NCI-H446 (cell line): ENCODE measurements at regions not wholly inside any gene's neighbourhood (a gene's known extent, or its start where the extent isn't known, plus 50 kb on each side); places are given as distances from the start of the nearest gene placed in this dataset.

ENCODE experiments used
- DNase-seq, 2 experiments: peaks; one replicate each; lab custom pipeline; 2025; lab: John Stamatoyannopoulos, UW

DNA sequence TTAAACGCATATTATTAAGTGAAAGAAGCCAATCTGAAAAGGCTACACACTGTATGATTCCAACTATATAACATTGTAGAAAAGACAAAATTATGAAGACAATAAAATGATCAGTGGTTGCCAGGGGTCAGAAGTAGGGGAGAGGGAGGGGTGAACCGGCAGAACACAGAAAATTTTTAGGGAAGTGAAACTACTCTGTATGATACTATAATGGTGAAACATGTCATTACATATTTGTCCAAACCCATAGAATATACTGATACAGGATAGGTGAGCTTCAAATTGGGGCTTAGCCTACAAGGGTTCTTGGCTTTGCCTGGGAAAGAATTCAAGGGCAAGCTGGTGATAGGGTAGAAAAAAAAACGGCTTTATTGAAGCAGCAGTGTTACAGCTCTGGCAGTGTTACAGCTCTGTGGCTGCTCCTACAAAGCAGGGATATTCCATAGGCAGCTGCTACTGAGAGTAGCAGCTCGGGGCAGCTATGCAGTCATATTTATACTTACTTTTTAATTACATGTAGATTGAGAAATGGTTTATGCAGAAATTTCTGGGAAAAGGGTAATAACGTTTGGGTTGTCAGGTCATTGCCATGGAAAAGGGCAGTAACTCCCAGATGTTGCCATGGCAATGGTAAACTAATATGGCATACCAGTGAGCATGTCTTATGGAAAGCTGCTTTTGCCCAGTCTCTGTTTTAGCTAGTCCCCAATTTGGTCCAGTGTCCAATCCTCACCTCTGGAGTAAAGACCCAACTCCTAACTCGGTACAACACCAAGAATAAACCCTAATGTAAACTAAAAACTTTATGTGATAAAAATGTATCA lies 125.1 kb upstream of the SLC25A36 start:
- no peak for DNase-seq

DNA sequence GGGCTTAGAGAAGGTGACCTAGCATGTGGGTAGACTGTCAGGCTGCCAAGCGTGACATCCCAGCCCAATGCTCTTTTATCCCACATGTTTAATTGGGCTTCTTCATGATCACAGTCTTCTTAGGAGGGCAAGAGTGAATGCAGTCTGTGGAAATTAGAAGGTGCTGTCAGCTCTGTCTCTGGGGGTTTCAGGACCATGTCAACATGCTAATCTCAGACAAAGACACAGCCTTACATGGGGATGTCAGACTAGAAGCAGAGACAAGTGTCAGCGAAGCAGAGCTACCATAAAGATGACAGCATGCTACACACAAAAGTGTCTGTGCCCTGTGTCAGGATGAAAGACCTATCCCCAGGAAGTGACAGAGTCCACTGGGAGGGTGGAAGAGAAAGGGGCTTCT lies 120.1 kb upstream of the SLC25A36 start:
- no peak for DNase-seq

DNA sequence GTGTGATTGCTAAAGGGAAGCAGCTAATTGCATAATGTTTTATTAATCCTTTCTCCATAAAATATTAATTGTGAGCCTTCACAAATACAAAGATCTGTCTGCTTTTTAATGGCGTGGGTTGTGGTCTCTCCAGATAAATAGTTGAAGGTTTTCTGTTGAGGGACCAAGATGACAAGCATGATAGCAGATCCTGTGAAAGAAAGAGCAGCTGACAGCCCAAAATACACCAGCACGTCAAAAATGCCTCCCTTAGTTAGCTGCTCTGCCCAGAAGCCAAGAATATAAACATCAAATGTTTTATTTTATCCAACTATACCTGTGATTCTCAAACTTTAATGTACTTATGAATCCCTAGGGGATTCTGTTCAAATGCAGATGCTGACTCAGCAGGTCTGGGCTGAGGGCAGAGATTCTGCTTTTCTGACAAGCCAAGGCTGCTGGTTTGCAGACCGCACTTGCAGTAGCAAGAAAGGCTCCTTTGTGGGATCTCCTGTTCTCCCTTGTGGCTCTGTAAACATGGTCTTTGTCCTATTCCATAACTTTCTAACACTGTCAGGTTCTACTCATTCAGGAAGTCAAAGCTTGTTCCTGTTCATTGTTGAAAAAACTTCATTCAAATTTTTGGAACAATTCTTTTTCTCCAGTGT lies 119.1 kb upstream of the SLC25A36 start:
- no peak for DNase-seq

DNA sequence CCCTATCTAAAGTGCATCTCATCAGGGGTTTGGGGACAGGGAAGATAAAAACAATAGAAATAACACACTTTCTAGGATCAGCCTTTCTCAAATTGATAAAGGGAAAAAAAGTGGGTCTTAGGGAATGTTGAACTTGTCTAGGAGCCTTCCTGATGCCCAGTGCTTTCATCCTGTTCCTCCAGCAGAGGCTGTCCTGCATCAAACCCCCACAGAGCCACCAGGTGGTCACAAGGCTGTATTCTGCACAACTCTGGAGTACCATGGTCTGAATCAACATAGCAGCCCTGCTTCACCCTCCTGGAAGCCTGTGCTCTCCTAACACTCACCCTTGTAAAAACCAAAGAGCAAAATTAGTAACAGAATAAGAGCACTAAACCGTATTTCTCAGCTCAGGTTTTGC lies 118.5 kb upstream of the SLC25A36 start:
- DNase-seq, result no peak

DNA sequence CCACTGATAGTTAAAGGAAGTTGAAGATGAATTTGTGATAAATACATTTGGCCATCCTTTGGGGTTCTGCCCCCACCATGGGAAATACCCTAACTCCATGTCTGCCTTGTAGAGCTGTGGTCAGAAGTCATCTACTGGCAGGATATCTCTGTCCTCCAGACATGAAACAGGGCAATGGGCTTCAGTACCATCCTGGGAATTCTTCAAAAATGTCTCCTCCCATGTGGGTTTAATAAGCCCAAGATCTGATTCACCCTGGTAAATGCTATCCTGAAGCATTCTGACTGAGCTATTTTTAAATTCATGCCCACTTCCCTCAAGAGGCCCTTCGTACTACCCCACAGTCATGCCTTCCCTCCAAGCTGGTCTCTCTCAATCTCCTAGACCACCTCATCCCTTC lies 113.7 kb upstream of the SLC25A36 start:
- DNase-seq, result no peak

DNA sequence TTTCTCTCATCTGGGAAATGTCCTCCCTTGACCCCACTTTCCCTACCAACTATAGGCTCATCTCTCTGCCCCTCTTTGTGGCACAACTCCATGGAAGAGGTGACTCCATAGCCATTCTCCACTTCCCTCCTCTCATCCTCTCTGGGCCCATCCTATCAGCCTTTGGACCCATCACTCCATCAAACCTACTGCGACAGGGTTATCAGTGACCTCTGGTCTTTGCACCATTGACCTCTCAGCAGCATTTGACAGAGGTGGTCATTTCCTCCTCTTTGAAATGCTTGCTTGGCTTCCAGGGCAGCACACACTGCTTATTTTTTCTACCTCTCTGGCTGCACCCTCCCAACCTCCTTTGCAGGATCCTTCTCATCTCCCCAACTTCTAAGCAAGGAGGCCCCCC lies 113.1 kb upstream of the SLC25A36 start:
- DNase-seq, result no peak

DNA sequence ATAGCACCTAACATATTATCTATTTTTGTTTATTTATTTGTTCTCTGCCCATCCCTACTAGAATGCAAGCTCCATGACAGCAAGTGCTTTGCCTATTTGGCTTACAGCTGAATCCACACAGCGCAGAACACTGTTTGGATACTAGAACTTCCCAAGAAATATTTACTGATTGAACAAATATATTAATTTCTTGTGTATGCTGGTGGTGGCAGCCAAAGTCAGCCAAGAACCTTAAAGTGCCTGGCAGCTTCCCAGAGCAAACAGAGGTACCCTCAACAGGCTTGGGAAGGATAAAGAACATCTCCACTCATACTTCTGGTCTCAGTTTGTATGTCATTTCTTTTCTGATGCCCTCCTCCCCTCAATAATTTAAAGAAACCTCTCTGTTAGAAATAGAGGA lies 111.8 kb upstream of the SLC25A36 start:
- DNase-seq, result no peak

DNA sequence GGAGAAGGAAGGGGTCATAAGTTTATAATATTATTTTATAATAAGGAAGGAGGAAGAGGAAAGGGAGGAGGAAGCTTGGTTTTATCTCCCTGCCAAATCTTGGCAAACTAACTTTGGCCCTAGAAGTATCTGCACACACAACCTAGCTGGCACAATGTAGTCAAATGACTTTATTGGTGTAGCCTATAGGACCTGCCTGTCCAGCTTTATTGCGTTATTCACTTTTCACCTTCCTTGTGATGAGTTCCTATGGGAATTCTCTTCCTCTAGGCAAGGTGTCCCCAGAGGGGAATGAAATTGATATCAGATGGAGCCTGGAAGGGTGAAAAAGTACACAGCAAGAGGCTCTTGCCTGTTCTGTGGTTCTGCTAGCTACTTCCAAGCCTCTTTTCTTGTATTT lies 111.2 kb upstream of the SLC25A36 start:
- no peak for DNase-seq

DNA sequence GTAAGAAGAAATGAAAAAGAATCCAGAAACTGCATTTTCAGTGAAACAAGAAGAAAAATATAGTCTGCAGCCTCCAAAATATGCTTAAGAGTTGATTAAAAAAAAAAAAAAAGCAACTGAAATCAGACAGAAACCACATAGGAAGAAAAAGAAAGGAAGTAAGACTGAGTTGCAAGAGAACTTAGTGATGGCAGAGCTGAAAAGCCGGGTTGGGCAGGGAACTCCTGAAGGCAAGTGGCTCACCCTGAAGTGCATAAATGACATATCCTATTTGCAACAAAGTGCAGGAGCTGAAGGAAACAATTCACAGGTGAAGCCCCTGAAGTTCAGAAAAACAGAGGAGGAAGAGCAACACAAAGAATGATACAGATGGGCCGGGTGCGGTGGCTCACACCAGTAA lies 108.8 kb upstream of the SLC25A36 start:
- DNase-seq, result no peak

DNA sequence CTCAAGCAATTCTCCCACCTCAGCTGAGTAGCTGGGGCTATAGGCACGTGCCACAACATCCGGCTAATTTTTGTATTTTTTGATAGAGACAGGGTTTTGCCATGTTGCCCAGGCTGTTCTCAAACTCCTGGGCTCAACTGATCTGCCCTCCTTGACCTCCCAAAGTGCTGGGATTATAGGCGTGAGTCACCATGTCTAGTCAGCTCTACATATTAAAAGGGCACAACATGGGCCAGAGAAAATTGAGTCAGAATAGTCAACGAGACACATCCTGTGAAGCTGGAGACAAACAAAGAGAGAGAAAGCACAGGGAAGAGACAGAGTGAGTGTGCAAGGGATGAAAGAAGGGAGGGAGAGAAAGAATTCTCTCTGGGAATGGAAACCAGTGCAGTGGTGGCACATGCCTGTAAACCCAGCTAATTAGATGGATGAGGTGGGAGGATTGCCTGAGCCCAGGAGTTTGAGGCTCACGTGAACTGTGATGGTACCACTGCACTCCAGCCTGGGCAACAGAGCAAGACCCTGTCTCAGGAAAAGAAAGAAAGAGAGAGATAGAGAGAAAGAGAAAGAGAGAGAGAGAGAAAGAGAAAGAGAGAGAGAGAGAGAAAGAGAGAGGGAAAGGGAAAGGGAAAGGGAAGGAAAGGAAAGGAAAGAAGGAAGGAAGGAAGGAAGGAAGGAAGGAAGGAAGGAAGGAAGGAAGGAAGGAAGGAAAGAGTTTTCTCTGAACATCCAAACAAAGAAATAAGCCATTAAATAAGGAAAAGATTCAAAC lies 107.2 kb upstream of the SLC25A36 start:
- DNase-seq, result no peak

DNA sequence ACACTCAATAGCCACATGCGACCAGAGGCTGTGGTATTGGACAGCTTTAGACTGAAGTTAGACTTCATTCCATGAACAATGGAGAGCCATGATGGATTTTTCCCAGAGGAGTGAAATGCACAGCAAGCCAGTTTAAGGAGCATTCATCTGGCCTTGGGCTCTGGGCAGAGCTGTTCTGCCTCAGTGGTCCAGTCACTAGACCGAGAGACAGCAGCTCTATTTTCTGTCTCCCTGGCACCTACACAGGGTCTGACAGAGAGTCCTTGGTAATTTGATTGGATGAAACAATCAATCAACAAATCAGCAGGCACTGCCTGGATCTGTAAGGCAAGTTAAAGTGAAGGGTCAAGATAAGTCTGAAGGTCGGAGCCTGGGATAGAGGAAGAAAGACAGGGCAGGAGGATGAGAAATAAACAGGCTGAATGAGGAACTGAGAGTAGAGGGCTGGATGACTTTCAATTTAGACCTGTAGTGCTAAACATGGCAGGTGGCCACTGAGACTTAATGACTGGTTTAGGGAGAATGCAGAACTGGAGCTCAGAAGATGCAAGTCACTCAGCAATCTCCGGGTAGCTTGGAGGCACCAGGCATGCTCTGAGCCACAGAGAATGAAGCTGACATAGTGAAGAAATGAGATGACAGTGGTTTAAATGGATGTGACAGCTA lies 98.5 kb upstream of the SLC25A36 start:
- no peak for DNase-seq

DNA sequence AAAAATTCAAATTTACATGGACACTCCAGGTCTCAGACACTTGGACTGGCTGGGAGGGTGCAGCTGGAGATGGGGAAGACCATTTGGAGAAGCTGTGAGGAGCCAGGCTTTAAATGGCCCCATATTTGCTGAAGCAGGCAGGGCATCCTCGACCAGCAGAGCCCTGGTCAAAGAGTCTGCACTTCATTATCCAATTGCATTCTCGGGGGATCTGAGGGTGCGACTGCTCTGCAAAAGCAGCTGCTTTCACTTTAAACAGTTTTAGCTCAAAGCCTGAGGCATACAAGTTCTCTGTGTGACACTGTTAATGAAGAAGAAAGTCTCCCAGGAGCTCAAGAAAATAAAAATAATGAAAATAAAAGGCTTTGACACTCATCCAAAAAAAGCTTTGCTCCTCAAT lies 98.0 kb upstream of the SLC25A36 start:
- no peak for DNase-seq

DNA sequence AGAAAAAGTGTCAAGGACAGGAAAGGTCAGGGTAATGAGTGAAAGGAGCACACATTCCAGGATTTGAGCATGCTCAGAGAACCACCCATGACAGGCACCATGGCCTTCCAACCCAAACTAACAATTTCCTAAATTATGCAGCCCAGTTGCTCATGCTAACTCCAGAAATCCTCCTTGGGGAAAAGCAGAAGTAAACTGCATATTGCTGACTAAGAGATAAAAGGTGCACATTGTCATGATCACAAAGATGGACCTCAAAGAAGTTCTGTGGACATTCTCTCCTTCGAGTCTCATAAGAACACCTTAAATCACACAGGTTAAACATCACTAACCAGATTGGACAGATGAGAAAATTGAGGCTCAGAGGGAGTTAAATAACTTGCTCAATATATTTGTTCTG lies 97.6 kb upstream of the SLC25A36 start:
- no peak for DNase-seq

DNA sequence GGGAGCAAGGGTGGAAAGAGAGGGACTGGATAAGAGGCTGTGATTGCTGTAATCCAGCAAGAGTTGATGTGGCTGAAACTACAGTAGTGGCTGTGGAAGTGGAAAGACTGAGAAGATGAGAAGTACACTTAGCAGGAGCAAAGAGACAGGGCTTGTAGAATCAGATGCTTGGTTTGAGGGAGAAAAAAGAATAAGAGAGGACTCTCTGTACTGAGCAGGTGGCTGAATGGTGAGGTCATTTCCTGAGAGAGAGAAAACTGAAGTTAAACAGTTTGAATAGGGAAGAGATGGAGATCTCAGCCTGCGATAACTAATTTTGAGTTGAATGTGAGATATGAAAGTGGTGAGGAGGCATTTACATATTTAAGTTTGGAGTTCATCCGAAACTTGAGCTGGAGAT lies 95.8 kb upstream of the SLC25A36 start:
- DNase-seq, result no peak

DNA sequence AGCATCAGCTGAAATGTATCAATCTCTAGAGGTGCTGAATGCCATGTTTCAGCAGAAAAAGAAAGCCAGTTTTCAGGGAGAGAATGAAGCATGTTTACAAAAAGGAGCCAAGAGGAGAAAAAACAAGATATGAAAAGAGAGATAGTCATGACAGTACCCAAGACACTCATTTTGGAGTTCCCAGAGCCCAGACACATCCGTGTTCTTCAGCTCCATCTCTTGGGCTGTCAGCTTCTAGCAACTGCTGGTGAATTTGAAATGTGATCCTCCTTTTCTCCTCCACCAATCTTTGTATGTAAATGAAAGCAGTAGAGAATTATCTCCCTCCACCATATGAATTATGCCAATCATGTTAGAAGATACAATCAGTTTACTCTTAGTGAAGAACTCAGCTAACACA lies 93.0 kb upstream of the SLC25A36 start:
- no peak for DNase-seq

DNA sequence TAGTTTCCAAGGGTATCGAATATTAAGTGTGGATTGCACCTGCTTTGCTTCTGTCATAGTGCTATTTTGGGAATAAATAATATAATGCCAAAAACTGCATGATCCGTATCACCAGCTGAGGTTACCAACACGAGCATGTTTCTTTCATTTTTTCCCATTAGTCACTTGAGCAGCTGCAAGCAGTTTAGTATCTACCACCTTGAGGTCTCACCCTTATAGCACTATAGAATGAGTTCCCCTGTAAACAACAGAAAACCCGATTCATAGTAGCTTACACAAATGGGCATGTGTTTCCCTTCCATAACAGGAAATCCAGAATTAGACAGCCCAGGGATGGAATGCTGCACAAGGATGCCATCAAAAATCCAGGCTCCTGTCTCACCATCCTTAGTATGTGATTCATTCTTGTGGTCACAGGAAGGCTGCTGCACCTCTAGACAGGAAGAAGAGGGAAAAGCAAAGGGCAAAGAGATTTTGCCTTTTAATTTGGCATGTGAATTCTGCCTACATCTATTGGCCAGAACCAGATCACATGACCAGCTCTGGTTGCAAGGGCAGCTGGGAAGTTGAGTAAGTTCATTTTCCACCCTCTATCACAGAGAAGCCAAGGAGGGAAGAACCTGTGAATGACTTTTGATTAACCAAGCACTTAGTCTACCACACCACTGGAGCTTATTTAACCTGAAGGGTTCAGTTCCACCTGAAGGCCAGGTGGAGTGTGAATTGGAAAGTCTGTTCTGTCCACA lies 91.3 kb upstream of the SLC25A36 start:
- no peak for DNase-seq

DNA sequence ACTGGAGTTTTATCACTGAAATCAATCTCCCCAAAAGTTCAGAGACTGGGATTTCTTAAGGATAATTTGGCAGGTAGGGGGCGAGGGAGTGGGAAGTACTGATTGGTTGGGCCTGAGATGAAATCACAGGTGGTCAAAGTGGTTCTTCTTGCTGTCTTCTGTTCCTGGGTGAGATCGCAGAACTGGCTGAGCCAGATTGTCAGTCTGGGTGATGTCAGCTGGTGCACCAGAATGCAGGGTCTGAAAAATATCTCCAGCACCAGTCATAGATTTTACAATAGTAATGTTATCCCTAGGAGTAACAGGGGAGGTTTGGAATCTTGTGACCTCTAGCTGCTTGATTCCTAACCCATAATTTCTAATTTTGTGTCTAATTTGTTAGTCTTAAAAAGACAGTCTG lies 86.7 kb upstream of the SLC25A36 start:
- DNase-seq, result no peak

DNA sequence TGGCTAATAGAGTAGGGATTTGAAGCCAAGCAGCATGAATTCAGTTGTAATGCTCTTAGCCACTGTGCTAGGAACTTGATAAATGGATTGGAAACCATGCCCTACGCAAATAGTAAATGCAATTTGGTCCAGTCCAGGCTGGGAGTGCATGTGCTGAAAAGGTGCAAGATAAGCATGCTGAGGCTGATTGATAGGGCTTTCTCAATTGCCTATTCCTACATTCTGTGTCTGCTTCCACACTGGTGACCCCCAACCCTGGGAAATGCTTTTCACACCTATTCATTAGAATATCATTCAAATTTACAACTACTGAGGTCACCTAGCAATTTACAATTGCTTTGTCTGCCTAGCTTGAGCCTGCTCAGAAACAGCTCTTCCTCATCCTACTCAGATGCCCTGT lies 84.7 kb upstream of the SLC25A36 start:
- DNase-seq, result no peak

DNA sequence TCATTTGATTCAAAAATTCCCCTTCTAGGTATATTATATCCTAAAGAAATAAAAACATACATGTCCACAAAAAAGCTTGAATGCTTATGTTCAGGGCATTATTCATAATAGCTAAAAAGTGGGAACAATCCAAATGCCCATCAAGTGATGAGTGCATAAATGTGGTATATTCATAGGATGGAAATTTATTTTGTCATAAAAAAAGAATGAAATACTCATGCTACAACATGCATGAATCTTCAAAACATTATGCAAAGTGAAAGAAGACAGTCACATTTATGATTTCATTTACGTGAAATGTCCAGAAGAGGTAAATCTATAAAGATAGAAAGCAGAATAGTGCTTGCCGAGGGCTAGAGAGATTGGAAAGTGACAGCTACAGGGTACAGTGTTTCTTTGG lies 83.6 kb upstream of the SLC25A36 start:
- no peak for DNase-seq

DNA sequence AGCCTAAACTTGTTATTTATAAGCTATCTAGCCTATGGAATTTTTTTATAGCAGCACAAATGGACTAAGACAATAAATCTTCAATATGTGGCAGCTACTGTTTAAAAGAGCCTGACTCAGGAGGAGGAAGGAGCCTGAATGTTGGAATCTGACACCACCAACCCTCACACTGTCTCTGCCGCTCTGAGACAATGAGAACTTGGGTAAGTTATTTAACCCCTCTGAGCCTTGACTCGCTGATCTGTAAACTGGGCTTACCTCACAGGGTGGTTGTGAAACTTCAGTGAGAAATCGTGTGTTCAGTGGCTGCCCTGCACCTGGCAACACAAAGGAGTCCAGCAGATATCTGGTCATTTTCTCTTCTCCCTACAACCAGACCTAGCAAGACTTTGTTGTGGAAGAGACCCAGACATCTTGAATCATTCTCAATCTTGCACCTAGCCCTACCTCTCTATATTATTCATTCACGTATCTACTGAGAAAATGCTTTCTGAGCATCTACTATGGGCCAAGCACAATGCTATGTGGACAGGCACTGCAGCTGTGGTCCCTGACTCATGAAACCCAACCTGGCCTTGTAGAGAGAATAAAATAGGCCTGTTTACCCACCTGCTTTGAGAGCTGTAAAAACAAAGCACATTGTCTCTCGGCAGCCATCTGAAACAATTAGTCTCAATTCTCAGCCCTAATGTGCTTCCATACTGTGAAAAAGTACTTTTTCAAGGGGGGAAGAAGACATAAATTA lies 81.9 kb upstream of the SLC25A36 start:
- no peak for DNase-seq

DNA sequence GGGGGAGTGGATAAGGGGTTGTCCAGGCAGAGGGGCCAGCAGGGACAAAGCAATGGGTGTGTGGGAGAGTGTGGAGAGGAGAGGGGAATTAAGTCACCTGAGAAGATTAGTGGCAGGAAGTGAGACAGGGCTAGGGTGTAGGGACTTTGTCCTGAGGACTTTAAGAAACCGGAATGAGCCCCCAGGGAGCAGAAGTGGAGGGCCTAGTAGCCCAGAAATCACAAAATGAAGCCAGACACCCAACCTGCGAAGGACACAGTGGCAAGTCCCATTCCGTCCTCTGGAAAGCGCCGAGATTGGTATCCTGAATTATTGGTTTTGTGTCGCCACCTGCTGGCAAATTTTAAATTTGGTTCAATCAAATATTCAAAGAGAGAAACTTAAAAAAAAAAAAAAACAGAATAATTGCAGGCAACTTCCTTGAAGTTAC lies 78.0 kb upstream of the SLC25A36 start:
- DNase-seq, result peak; percentile 53 to 87
